ENCODE measurements at regions not wholly inside any gene's neighbourhood (a gene's known extent, or its start where the extent isn't known, plus 50 kb on each side); places are given as distances from the start of the nearest gene placed in this dataset.

DNA sequence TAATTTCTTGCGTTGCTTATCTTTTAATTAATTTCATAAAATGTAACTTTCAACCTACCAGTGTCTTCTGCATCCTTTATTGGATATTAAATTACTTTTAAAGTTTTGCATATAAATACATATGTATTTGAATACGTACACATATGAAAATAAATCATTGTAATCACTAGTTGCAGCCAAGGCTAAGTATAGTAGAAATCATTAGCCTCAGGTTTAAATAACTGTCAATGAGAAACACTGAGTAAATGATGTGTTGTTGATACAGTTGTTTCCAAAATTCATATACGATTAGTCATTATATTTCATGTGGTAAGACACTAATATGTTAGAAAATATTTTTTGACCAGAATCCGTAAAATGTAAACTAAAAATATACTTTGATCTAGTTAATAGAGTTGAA lies 1267.1 kb upstream of the PCDH20 start:
- H3K9ac ChIP-seq (ENCODE audit: extremely low read depth, insufficient read length, low read length) = no peak overlapping the region
- no peaks in the 10 kb centered on the region for H3K79me2 ChIP-seq (ENCODE audit: insufficient read depth, low read length)
- H4K20me1 ChIP-seq (ENCODE audit: control insufficient read depth, insufficient read depth, insufficient read length) = no peaks in the 10 kb centered on the region
- no peak overlapping the region for H3K4me3 Mint-ChIP-seq
- H3K9me3 ChIP-seq (ENCODE audit: control insufficient read depth, low read depth, low read length) = no peaks in the 10 kb centered on the region
- H2AFZ ChIP-seq (ENCODE audit: low read length) = no peak overlapping the region
- H2BK5ac ChIP-seq (ENCODE audit: insufficient read length, low read length) = no peak overlapping the region
- no peaks in the 10 kb centered on the region for H3K27me3 ChIP-seq (ENCODE audit: insufficient read depth, low read length)
- DNase-seq = no peak
- no peak overlapping the region for H4K8ac ChIP-seq (replicated peaks; ENCODE audit: insufficient read length, low read depth, low read length)
- H3K18ac ChIP-seq (ENCODE audit: insufficient read length, low read depth, low read length) = no peak overlapping the region
- H2BK12ac ChIP-seq (ENCODE audit: insufficient read length, low read depth, low read length) = no peak overlapping the region
- no peaks in the 10 kb centered on the region for H3K9me3 Mint-ChIP-seq
- no peaks in the 10 kb centered on the region for H3K36me3 Mint-ChIP-seq (ENCODE audit: insufficient read depth in 1 of 3, low read depth in 3 of 3)
- H3K27me3 Mint-ChIP-seq (ENCODE audit: low read depth) = no peaks in the 10 kb centered on the region
- no peak overlapping the region for H2BK20ac ChIP-seq (ENCODE audit: low read depth, low read length, poor library complexity, severe bottlenecking)
- no peak overlapping the region for H3K27ac Mint-ChIP-seq
- WGBS (ENCODE audit: extremely low coverage, insufficient read length, low lambda C conversion rate) = no CpG with 5 or more reads among the region's 4 CpGs
- no peaks in the 10 kb centered on the region for H3K23me2 ChIP-seq (ENCODE audit: insufficient read length, low read depth, low read length, poor library complexity, severe bottlenecking)
- H2BK15ac ChIP-seq (ENCODE audit: low read depth, low read length) = no peak overlapping the region
- H3K4ac ChIP-seq (ENCODE audit: low read depth, low read length) = no peak overlapping the region
- H3K56ac ChIP-seq (ENCODE audit: insufficient read length, low read depth, low read length) = no peak overlapping the region
- H3K4me1 ChIP-seq (ENCODE audit: insufficient read depth, low read length) = no peaks in the 10 kb centered on the region
- H3T11ph ChIP-seq (ENCODE audit: low read length) = no peak overlapping the region
- H3K14ac ChIP-seq (ENCODE audit: insufficient read depth, low read length) = no peak overlapping the region
- no peaks in the 10 kb centered on the region for H3K79me1 ChIP-seq (ENCODE audit: insufficient read depth, low read depth, low read length, poor library complexity, severe bottlenecking)
- no peak for TF ChIP-seq CTCF (conservative IDR thresholded peaks at IDR 0.05)
- H4K5ac ChIP-seq (ENCODE audit: insufficient read length, low read depth, low read length) = no peak overlapping the region
- no peak overlapping the region for H3K23ac ChIP-seq (ENCODE audit: insufficient read length, low read depth, low read length)
- no peak overlapping the region for H2AK5ac ChIP-seq (ENCODE audit: insufficient read length, low read length)
- no peaks in the 10 kb centered on the region for H3K4me1 Mint-ChIP-seq
- no peak overlapping the region for H3K27ac ChIP-seq (ENCODE audit: insufficient read length, low read depth, low read length)
- no peak overlapping the region for H2BK120ac ChIP-seq (ENCODE audit: low read depth, low read length, poor library complexity, severe bottlenecking)
- no peak overlapping the region for H3K4me2 ChIP-seq (ENCODE audit: insufficient read depth, insufficient read length, low read length)
- no peak overlapping the region for H4K91ac ChIP-seq (ENCODE audit: insufficient read length, low read depth, low read length)
